IMR-90 (cell line): ENCODE measurements at regions not wholly inside any gene's neighbourhood (a gene's known extent, or its start where the extent isn't known, plus 50 kb on each side); places are given as distances from the start of the nearest gene placed in this dataset.

Source experiments
- ATAC-seq: fragments of 200-7000 bp; cut with Tn5 transposase; 2 replicates; pipeline ENCODE4 v1.9.1; 2020; ENCODE audit warnings: low read depth, mild to moderate bottlenecking, moderate library complexity
- BruUV-seq: library from RNA; stranded (reverse); fragments of 400-500 nt; replicated peaks from 2 replicates; lab custom pipeline; 2021; lab: Mats Ljungman, UMichigan
- CTCF ChIA-PET: fragments of 300-600 bp; formaldehyde crosslinking; extraction: SDS; loops from one replicate; lab custom pipeline; 2021; ENCODE audit warnings: antibody characterized with exemption; lab: Yijun Ruan, JAX
- POLR2A ChIA-PET: fragments of 300-600 bp; sonication (Branson Sonifier 250); formaldehyde crosslinking; loops from one replicate; lab custom pipeline; 2022; ENCODE audit warnings: antibody characterized with exemption; ENCODE audit not compliant: unreplicated experiment; lab: Charles Lee
- DNase-seq: peaks from one replicate; pipeline ENCODE4 v3.0.0; 2013
- H2AFZ ChIP-seq: replicated peaks from 2 replicates; pipeline ENCODE3; 2013; ENCODE audit warnings: low read length, mild to moderate bottlenecking; ENCODE audit not compliant: poor library complexity
- H2AK5ac ChIP-seq: 2 replicates; pipeline ENCODE4 v1.6.1; 2013; ENCODE audit warnings: low read depth, low read length, inconsistent platforms
- H2AK9ac ChIP-seq: replicated peaks from 2 replicates; pipeline ENCODE3; 2013; ENCODE audit warnings: mild to moderate bottlenecking, low read depth, low read length, moderate library complexity; ENCODE audit not compliant: poor library complexity
- H2BK120ac ChIP-seq: 2 replicates; pipeline ENCODE4 v1.6.1; 2013; ENCODE audit warnings: low read depth, low read length, inconsistent platforms
- H2BK15ac ChIP-seq: 3 replicates; pipeline ENCODE4 v1.6.1; 2013; ENCODE audit warnings: low read depth, low read length, inconsistent platforms
- H2BK20ac ChIP-seq: 2 replicates; pipeline ENCODE4 v1.6.1; 2013; ENCODE audit warnings: low read depth, mild to moderate bottlenecking, inconsistent platforms, low read length, moderate library complexity
- H2BK5ac ChIP-seq: 2 replicates; pipeline ENCODE4 v1.6.1; 2013; ENCODE audit warnings: mild to moderate bottlenecking, low read depth, low read length, inconsistent platforms; ENCODE audit not compliant: poor library complexity, severe bottlenecking
- H3K14ac ChIP-seq: replicated peaks from 2 replicates; pipeline ENCODE4 v1.6.1; 2013; ENCODE audit warnings: low read depth, low read length, inconsistent platforms
- H3K18ac ChIP-seq: 2 replicates; pipeline ENCODE4 v1.6.1; 2013; ENCODE audit warnings: low read depth, low read length, control low read depth
- H3K23ac ChIP-seq: 2 replicates; pipeline ENCODE4 v1.6.1; 2013; ENCODE audit warnings: low read depth, low read length, inconsistent platforms
- H3K27ac ChIP-seq: 2 replicates; pipeline ENCODE4 v1.5.1; 2013; ENCODE audit warnings: mild to moderate bottlenecking, control low read depth, low read length; ENCODE audit not compliant: insufficient read depth
- H3K27me3 ChIP-seq: 2 replicates; pipeline ENCODE4 v1.6.1; 2013; ENCODE audit warnings: low read length; ENCODE audit not compliant: control insufficient read depth, insufficient read depth
- H3K36me3 ChIP-seq: 2 replicates; pipeline ENCODE4 v1.6.1; 2013; ENCODE audit warnings: low read length, mixed read lengths; ENCODE audit not compliant: control insufficient read depth, insufficient read depth
- H3K4ac ChIP-seq: 2 replicates; pipeline ENCODE4 v1.6.1; 2013; ENCODE audit warnings: low read depth, low read length, inconsistent platforms
- H3K4me1 ChIP-seq: 2 replicates; pipeline ENCODE4 v1.6.1; 2013; ENCODE audit warnings: low read length, mixed read lengths; ENCODE audit not compliant: control insufficient read depth, insufficient read depth
- H3K4me2 ChIP-seq: 2 replicates; pipeline ENCODE4 v1.6.1; 2013; ENCODE audit warnings: low read depth, mild to moderate bottlenecking, control low read depth, low read length, moderate library complexity
- H3K4me3 ChIP-seq: 2 replicates; pipeline ENCODE4 v1.5.1; 2013; ENCODE audit warnings: low read depth, mild to moderate bottlenecking, control low read depth, low read length, moderate library complexity; ENCODE audit not compliant: insufficient read depth
- H3K56ac ChIP-seq: 2 replicates; pipeline ENCODE4 v1.6.1; 2013; ENCODE audit warnings: low read length, inconsistent platforms; ENCODE audit not compliant: insufficient read depth; ENCODE audit errors: extremely low read depth
- H3K79me1 ChIP-seq, 2 experiments: 2 replicates each; pipeline ENCODE4 v1.6.1; 2013; ENCODE audit warnings: low read length in 2 of 2, inconsistent platforms in 1 of 2, low read depth in 1 of 2
- H3K9ac ChIP-seq: 2 replicates; pipeline ENCODE4 v1.6.1; 2013; ENCODE audit warnings: low read depth, low read length, control low read depth
- H3K9me1 ChIP-seq: 2 replicates; pipeline ENCODE4 v1.6.1; 2013; ENCODE audit warnings: low read length, inconsistent platforms; ENCODE audit not compliant: insufficient read depth
- H3K9me3 ChIP-seq: 2 replicates; pipeline ENCODE4 v1.6.1; 2013; ENCODE audit warnings: low read length; ENCODE audit not compliant: control insufficient read depth, insufficient read depth
- H4K20me1 ChIP-seq: 2 replicates; pipeline ENCODE4 v1.6.1; 2013; ENCODE audit warnings: low read length, inconsistent platforms; ENCODE audit not compliant: insufficient read depth
- H4K5ac ChIP-seq: 2 replicates; pipeline ENCODE4 v1.6.1; 2013; ENCODE audit warnings: mild to moderate bottlenecking, low read depth, low read length, control low read depth
- H4K8ac ChIP-seq, 2 experiments: 2 replicates each; pipeline ENCODE4 v1.6.1; 2013; ENCODE audit warnings: low read depth in 2 of 2, low read length in 2 of 2, control low read depth in 1 of 2, inconsistent platforms in 1 of 2
- H4K91ac ChIP-seq: 2 replicates; pipeline ENCODE4 v1.6.1; 2013; ENCODE audit warnings: low read depth, low read length, inconsistent platforms; ENCODE audit not compliant: insufficient read depth
- MAZ ChIP-seq: IDR thresholded peaks from 2 replicates; pipeline ENCODE4 v1.6.1; 2012; ENCODE audit warnings: low read depth, mild to moderate bottlenecking, low read length, improper control_type of control experiment, moderate library complexity, borderline replicate concordance
- MXI1 ChIP-seq: IDR thresholded peaks from 2 replicates; pipeline ENCODE4 v1.6.1; 2012; ENCODE audit warnings: low read depth, mild to moderate bottlenecking, low read length, moderate library complexity, borderline replicate concordance
- RCOR1 ChIP-seq: IDR thresholded peaks from 2 replicates; pipeline ENCODE4 v1.6.1; 2012; ENCODE audit warnings: mild to moderate bottlenecking, low read length, improper control_type of control experiment; ENCODE audit not compliant: insufficient replicate concordance
- WGBS, 2 experiments: methylation state at CpG; one replicate each; pipeline versions ENCODE4 v1.1.5 to v1.1.7; 2013; ENCODE audit warnings: missing lambda C conversion rate in 2 of 2; ENCODE audit not compliant: insufficient read length in 1 of 2; ENCODE audit errors: extremely low coverage in 2 of 2; 5-methylcytosine and 5-hydroxymethylcytosine counted together
- dilution Hi-C: fragments of 300-500 bp; cut with HindIII; formaldehyde crosslinking; loops from one replicate; pipeline ENCODE4 v1.14.3; 2018; ENCODE audit warnings: low sequenced_read_pairs; ENCODE audit not compliant: unreplicated experiment
- in situ Hi-C: fragments of 300-500 bp; cut with MboI; formaldehyde crosslinking; loops from 3 replicates; pipeline ENCODE4 v1.14.3; 2019; ENCODE audit warnings: low sequenced_read_pairs, inconsistent platforms, mixed read lengths
- intact Hi-C: fragments of 100-400 bp; cut with micrococcal nuclease; formaldehyde crosslinking; loops from 2 replicates; pipeline ENCODE4 v1.10.0; 2022
- TF ChIP-seq, protein P1 (sequence below): fragments of 150-350 bp; IDR thresholded peaks from 2 replicates; pipeline ENCODE4 v1.6.1; 2016; ENCODE audit warnings: low read depth, mild to moderate bottlenecking, low read length, moderate library complexity, borderline replicate concordance
- TF ChIP-seq, protein P2 (sequence below): fragments of 150-350 bp; IDR thresholded peaks from 2 replicates; pipeline ENCODE4 v1.6.1; 2017; ENCODE audit warnings: mild to moderate bottlenecking, antibody characterized with exemption, low read length, low read depth

DNA sequence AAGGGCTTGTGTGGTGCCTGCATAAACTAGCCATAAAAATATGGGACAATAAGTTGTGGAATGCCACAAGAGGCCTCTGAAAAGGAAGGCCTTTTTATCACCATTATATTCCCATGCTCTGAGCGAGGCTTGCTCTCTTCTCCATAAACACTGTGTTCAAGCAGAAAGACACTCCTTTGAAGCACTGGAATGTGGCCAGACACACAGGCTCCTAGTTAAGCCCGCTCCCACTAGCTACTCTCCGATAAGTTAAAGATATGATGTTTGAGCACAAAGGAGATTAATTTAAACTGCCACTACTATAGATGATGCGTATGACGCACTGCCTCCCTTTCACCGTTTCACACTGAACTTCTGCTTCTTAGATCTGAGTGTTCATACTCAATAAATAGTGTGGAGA, 188.7 kb upstream of the TWIST2 start:
- H3K27me3 ChIP-seq: peaks cover 5% of the 10 kb centered on the region; the same call in 1 of the 2 replicates
- no peak overlapping the region for H4K8ac ChIP-seq
- BruUV-seq: no TSS peak
- no peak overlapping the region for H4K91ac ChIP-seq
- H2AK9ac ChIP-seq: no peak overlapping the region
- H2AFZ ChIP-seq: no peak overlapping the region
- no peaks in the 10 kb centered on the region for H3K79me1 ChIP-seq
- no peak for DNase-seq
- no peak overlapping the region for H3K14ac ChIP-seq
- no peak overlapping the region for H3K9ac ChIP-seq
- no peaks in the 10 kb centered on the region; the same call in 1 of the 2 replicates for H3K9me3 ChIP-seq
- no peak overlapping the region for H4K5ac ChIP-seq
- TF ChIP-seq, protein P1, sequence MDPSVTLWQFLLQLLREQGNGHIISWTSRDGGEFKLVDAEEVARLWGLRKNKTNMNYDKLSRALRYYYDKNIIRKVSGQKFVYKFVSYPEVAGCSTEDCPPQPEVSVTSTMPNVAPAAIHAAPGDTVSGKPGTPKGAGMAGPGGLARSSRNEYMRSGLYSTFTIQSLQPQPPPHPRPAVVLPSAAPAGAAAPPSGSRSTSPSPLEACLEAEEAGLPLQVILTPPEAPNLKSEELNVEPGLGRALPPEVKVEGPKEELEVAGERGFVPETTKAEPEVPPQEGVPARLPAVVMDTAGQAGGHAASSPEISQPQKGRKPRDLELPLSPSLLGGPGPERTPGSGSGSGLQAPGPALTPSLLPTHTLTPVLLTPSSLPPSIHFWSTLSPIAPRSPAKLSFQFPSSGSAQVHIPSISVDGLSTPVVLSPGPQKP: no peak
- TF ChIP-seq MAZ (no peak), MXI1 (no peak), RCOR1 (no peak)
- TF ChIP-seq, protein P2, sequence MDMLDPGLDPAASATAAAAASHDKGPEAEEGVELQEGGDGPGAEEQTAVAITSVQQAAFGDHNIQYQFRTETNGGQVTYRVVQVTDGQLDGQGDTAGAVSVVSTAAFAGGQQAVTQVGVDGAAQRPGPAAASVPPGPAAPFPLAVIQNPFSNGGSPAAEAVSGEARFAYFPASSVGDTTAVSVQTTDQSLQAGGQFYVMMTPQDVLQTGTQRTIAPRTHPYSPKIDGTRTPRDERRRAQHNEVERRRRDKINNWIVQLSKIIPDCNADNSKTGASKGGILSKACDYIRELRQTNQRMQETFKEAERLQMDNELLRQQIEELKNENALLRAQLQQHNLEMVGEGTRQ: no peak
- no peaks in the 10 kb centered on the region for H3K9me1 ChIP-seq
- H3K36me3 ChIP-seq: no peaks in the 10 kb centered on the region
- H3K4me3 ChIP-seq: no peak overlapping the region
- no peak overlapping the region for H2BK20ac ChIP-seq
- ChIA-PET CTCF (no interaction called here), POLR2A (no interaction called here)
- no peak overlapping the region for H3K56ac ChIP-seq
- H2BK15ac ChIP-seq: no peak overlapping the region
- WGBS, 2 experiments: no CpG with 5 or more reads among the region's 6 CpGs
- no peak overlapping the region for H3K23ac ChIP-seq
- H3K4ac ChIP-seq: no peak overlapping the region
- intact Hi-C loops: no loop called here
- H3K27ac ChIP-seq: no peak overlapping the region
- in situ Hi-C loops: no loop called here
- no peaks in the 10 kb centered on the region; the same call in 1 of the 2 replicates for H3K4me1 ChIP-seq
- H2AK5ac ChIP-seq: no peak overlapping the region
- no peak overlapping the region for H2BK5ac ChIP-seq
- no peaks in the 10 kb centered on the region for H4K20me1 ChIP-seq
- H3K4me2 ChIP-seq: no peak overlapping the region
- no peak for ATAC-seq
- no peak overlapping the region for H3K18ac ChIP-seq
- H2BK120ac ChIP-seq: no peak overlapping the region
- dilution Hi-C loops: no loop called here
